H1 (cell line): ENCODE measurements at regions not wholly inside any gene's neighbourhood (a gene's known extent, or its start where the extent isn't known, plus 50 kb on each side); places are given as distances from the start of the nearest gene placed in this dataset.

Source experiments
- JUN ChIP-seq: IDR thresholded peaks from 2 replicates; pipeline ENCODE4 v1.6.1; 2011; ENCODE audit warnings: low read depth, mild to moderate bottlenecking, improper control_type of control experiment, low read length
- JUND ChIP-seq: IDR thresholded peaks from 2 replicates; pipeline ENCODE4 v1.6.1; 2011; ENCODE audit warnings: mild to moderate bottlenecking, improper control_type of control experiment, low read length
- KDM1A ChIP-seq: fragments of 200-600, 300-600 bp; sonication (generic); IDR thresholded peaks from 2 replicates; pipeline ENCODE4 v1.7.1; 2016; ENCODE audit warnings: mild to moderate bottlenecking, low read length, borderline replicate concordance
- POLR2A ChIP-seq, 2 experiments: IDR thresholded peaks; 1 replicate in 1 of 2; 2 replicates in 1 of 2; pipeline ENCODE4 v1.6.1; 2011; ENCODE audit warnings: low read depth in 2 of 2, low read length in 2 of 2, mild to moderate bottlenecking in 2 of 2; ENCODE audit errors: control extremely low read depth in 1 of 2
- ZNF274 ChIP-seq: IDR thresholded peaks from 2 replicates; pipeline ENCODE4 v1.7.0; 2012; ENCODE audit warnings: low read length, borderline replicate concordance; ENCODE audit errors: extremely low read depth

GRCh38 chr21:18772404-18772803 lies 368.8 kb upstream of the TMPRSS15 start:
- TF ChIP-seq KDM1A (no peak), POLR2A (IDR thresholded peaks at IDR 0.05; ENCODE audit: control extremely low read depth in 1 of 2, low read depth in 2 of 2, low read length in 2 of 2) (no peak), JUN (no peak), ZNF274 (no peak), JUND (no peak)
